AG10803 (cell line): ENCODE measurements at regions not wholly inside any gene's neighbourhood (a gene's known extent, or its start where the extent isn't known, plus 50 kb on each side); places are given as distances from the start of the nearest gene placed in this dataset.

Source experiments
- DNase-seq: peaks from one replicate; pipeline ENCODE4 v3.0.0; 2010; ENCODE audit warnings: low read depth
- H3K4me3 ChIP-seq: 2 replicates; pipeline ENCODE4 v1.5.1; 2011; ENCODE audit warnings: mild to moderate bottlenecking, low read length, control low read depth
- CTCF ChIP-seq: conservative IDR thresholded peaks from 2 replicates; pipeline ENCODE4 v1.5.1; 2011; ENCODE audit warnings: mild to moderate bottlenecking, low read length, control low read depth, inconsistent platforms

- DNase-seq, result peak; percentile 29
- TF ChIP-seq CTCF, result no peak
- no peak overlapping the region for H3K4me3 ChIP-seq
Observed at GRCh38 chr10:78454123-78454645, 420.5 kb downstream of the RPS24 start.

- DNase-seq, result no peak
- no peak overlapping the region for H3K4me3 ChIP-seq
- no peak for TF ChIP-seq CTCF
Observed at GRCh38 chr10:78455236-78455635, 421.6 kb downstream of the RPS24 start.

GRCh38 chr10:78455811-78456210 is 422.1 kb downstream of the RPS24 start:
- H3K4me3 ChIP-seq, result no peak overlapping the region
- no peak for TF ChIP-seq CTCF

GRCh38 chr10:78456649-78457400 is 423.2 kb downstream of the RPS24 start:
- no peak overlapping the region for H3K4me3 ChIP-seq
- DNase-seq, result no peak
- no peak for TF ChIP-seq CTCF

More at GRCh38 chr10:78455811-78456210, 422.1 kb downstream of the RPS24 start:
- DNase-seq, result no peak

GRCh38 chr10:78457804-78458482 is 424.3 kb downstream of the RPS24 start:
- no peak overlapping the region for H3K4me3 ChIP-seq
- TF ChIP-seq CTCF, result no peak
- DNase-seq, result peak; percentile 84

GRCh38 chr10:78458983-78459638 is 425.4 kb downstream of the RPS24 start:
- no peak for TF ChIP-seq CTCF
- H3K4me3 ChIP-seq, result no peak overlapping the region

More at GRCh38 chr10:78458983-78459638, 425.4 kb downstream of the RPS24 start:
- peak; percentile 41 for DNase-seq
